Type B pancreatic cell (in vitro differentiated cells): ENCODE measurements at regions not wholly inside any gene's neighbourhood (a gene's known extent, or its start where the extent isn't known, plus 50 kb on each side); places are given as distances from the start of the nearest gene placed in this dataset.

ENCODE experiments used
- DNase-seq: peaks from one replicate; pipeline ENCODE4 v3.0.0; 2021; ENCODE audit warnings: mixed read lengths; ENCODE audit not compliant: unreplicated experiment; ENCODE audit errors: extremely low spot score
- H3K27ac Mint-ChIP-seq: 2 replicates; pipeline ENCODE4 v1.8.0; 2021; ENCODE audit warnings: mild to moderate bottlenecking, mixed read lengths
- H3K27me3 Mint-ChIP-seq: 2 replicates; pipeline ENCODE4 v1.8.0; 2021; ENCODE audit warnings: mixed read lengths
- H3K36me3 Mint-ChIP-seq: 2 replicates; pipeline ENCODE4 v1.8.0; 2021; ENCODE audit warnings: mixed read lengths
- H3K4me1 Mint-ChIP-seq: one replicate; pipeline ENCODE4 v1.8.0; 2021; ENCODE audit warnings: mixed read lengths; ENCODE audit not compliant: unreplicated experiment
- H3K4me3 Mint-ChIP-seq: 2 replicates; pipeline ENCODE4 v1.8.0; 2021; ENCODE audit warnings: mild to moderate bottlenecking, mixed read lengths
- H3K9me3 Mint-ChIP-seq: 2 replicates; pipeline ENCODE4 v1.8.0; 2021; ENCODE audit warnings: mixed read lengths
- CTCF ChIP-seq: fragments of 200-600 bp; sonication (generic); conservative IDR thresholded peaks from 2 replicates; pipeline ENCODE4 v1.5.0; 2021; ENCODE audit warnings: antibody characterized with exemption, mild to moderate bottlenecking

GRCh38 chr5:8291641-8292040, 422.7 kb downstream of the MTRR start:
- Mint-ChIP-seq H3K27ac (no peak overlapping the region), H3K9me3 (peaks cover 3% of the 10 kb centered on the region)
- no peak for TF ChIP-seq CTCF

DNA sequence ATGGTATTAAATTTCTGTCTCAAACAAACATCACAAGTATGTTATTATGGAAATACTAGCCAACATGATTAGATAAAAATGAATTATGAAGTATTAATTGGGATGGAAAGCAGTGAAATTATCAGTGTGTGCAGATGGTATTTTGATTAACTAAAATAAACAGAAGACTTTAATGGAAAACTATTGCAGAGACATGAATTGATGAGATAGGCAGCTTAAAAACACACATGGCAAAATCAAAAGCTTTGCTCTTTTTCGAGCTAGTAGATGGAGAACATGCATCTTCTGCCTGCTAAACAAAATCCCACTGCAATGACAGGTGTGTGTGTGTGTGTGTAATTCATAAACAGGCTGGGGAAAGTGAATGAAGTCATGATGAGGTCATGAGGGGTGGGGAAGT, 426.2 kb downstream of the MTRR start:
- H3K27ac Mint-ChIP-seq = no peak overlapping the region
- H3K27me3 Mint-ChIP-seq = peaks cover 4% of the 10 kb centered on the region
- TF ChIP-seq CTCF = no peak
- no peaks in the 10 kb centered on the region for H3K36me3 Mint-ChIP-seq
- H3K4me3 Mint-ChIP-seq = no peak overlapping the region
- no peak for DNase-seq
- H3K4me1 Mint-ChIP-seq = peaks cover 3% of the 10 kb centered on the region
- peaks cover 3% of the 10 kb centered on the region for H3K9me3 Mint-ChIP-seq

More at GRCh38 chr5:8291641-8292040, 422.7 kb downstream of the MTRR start:
- Mint-ChIP-seq H3K4me1 (no peaks in the 10 kb centered on the region), H3K4me3 (no peak overlapping the region), H3K36me3 (no peaks in the 10 kb centered on the region), H3K27me3 (peaks cover 4% of the 10 kb centered on the region)
- no peak for DNase-seq

DNA sequence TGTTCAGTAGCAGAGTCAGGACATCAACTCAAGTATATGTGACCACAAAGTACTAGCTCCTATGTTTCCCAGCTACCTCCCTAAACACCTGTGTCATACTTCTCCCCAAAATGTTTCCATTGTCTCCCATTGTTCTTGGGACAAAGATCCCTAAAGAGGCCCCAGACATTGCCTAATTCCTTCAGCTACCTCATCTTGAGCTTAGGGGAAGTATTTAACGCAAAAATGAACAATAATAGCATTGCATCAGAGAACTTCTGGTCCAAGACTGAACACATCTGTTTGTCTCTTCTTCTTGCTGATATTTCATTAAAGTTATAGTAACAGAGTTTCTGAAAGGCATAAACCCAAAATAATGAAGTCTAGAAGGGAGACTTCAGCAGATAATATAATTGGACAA, 430.8 kb downstream of the MTRR start:
- Mint-ChIP-seq H3K27ac (no peak overlapping the region), H3K9me3 (no peaks in the 10 kb centered on the region), H3K4me1 (peaks cover 3% of the 10 kb centered on the region), H3K36me3 (no peaks in the 10 kb centered on the region), H3K27me3 (peaks cover 6% of the 10 kb centered on the region), H3K4me3 (no peak overlapping the region)
- TF ChIP-seq CTCF = no peak
- DNase-seq = no peak

GRCh38 chr5:8304341-8304740, 435.4 kb downstream of the MTRR start:
- H3K4me1 Mint-ChIP-seq = no peaks in the 10 kb centered on the region
- H3K9me3 Mint-ChIP-seq = no peaks in the 10 kb centered on the region
- no peak for TF ChIP-seq CTCF
- H3K27ac Mint-ChIP-seq = no peak overlapping the region
- H3K36me3 Mint-ChIP-seq = no peaks in the 10 kb centered on the region
- H3K4me3 Mint-ChIP-seq = no peak overlapping the region
- DNase-seq = no peak
- peaks cover 2% of the 10 kb centered on the region for H3K27me3 Mint-ChIP-seq

DNA sequence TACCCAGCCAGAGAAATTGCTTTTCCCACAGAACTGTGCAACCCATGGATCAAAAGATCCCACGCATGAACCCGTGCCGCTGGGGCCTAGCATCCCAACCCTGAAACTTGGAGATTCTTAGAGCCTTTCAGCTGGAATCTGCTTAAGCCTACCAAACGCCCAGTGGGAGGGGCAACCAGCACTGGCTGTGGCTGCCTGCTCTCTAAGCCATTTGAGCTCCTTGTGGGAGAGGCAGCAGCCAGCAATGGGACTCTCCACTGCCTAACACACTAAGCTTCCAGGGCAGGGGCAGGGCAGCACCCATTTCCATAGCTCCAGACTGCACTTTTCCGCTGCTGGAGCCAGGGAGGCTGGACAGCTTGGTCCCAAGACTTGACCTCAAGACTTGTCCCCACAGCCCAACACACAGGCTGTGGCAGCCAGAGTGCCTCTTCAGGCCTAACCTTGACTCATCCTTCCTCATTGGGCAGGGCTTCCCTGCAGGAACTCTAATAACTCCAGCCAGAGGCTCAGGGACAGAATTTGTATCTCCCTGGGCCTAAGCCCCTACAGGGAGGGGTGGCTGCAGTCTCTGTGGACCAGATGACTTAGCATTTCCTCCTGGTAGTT, 437.4 kb downstream of the MTRR start:
- H3K27me3 Mint-ChIP-seq = no peaks in the 10 kb centered on the region
- H3K27ac Mint-ChIP-seq = no peak overlapping the region
- no peak overlapping the region for H3K4me3 Mint-ChIP-seq
- H3K9me3 Mint-ChIP-seq = no peaks in the 10 kb centered on the region
- no peaks in the 10 kb centered on the region for H3K4me1 Mint-ChIP-seq
- TF ChIP-seq CTCF = no peak
- H3K36me3 Mint-ChIP-seq = no peaks in the 10 kb centered on the region
- DNase-seq = no peak

- no peak for TF ChIP-seq CTCF
- H3K27me3 Mint-ChIP-seq = peaks cover 3% of the 10 kb centered on the region
- H3K27ac Mint-ChIP-seq = no peak overlapping the region
- no peak for DNase-seq
- no peaks in the 10 kb centered on the region for H3K4me1 Mint-ChIP-seq
- H3K4me3 Mint-ChIP-seq = no peak overlapping the region
- no peaks in the 10 kb centered on the region for H3K36me3 Mint-ChIP-seq
- no peaks in the 10 kb centered on the region for H3K9me3 Mint-ChIP-seq
Observed at GRCh38 chr5:8314965-8315364, 446.0 kb downstream of the MTRR start.
